ENCODE measurements at regions not wholly inside any gene's neighbourhood (a gene's known extent, or its start where the extent isn't known, plus 50 kb on each side); places are given as distances from the start of the nearest gene placed in this dataset.

GRCh38 chr11:103680826-103681225 is 355.6 kb upstream of the DDI1 start:
- DNase-seq (ENCODE audit: low spot score), result no peak

GRCh38 chr11:103681855-103682254 is 354.6 kb upstream of the DDI1 start:
- TF ChIP-seq, protein P1, sequence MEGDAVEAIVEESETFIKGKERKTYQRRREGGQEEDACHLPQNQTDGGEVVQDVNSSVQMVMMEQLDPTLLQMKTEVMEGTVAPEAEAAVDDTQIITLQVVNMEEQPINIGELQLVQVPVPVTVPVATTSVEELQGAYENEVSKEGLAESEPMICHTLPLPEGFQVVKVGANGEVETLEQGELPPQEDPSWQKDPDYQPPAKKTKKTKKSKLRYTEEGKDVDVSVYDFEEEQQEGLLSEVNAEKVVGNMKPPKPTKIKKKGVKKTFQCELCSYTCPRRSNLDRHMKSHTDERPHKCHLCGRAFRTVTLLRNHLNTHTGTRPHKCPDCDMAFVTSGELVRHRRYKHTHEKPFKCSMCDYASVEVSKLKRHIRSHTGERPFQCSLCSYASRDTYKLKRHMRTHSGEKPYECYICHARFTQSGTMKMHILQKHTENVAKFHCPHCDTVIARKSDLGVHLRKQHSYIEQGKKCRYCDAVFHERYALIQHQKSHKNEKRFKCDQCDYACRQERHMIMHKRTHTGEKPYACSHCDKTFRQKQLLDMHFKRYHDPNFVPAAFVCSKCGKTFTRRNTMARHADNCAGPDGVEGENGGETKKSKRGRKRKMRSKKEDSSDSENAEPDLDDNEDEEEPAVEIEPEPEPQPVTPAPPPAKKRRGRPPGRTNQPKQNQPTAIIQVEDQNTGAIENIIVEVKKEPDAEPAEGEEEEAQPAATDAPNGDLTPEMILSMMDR (IDR thresholded peaks at IDR 0.05; ENCODE audit: extremely low read depth, missing control alignments), result no peak
- no peak for DNase-seq (ENCODE audit: low spot score)

More at GRCh38 chr11:103680826-103681225, 355.6 kb upstream of the DDI1 start:
- TF ChIP-seq, protein P1 (IDR thresholded peaks at IDR 0.05; ENCODE audit: extremely low read depth, missing control alignments), result no peak

- peak; percentile 52 for DNase-seq (ENCODE audit: low spot score)
- TF ChIP-seq, protein P1 (IDR thresholded peaks at IDR 0.05; ENCODE audit: extremely low read depth, missing control alignments), result peak; percentile 84
Measured at GRCh38 chr11:103682318-103683184, 353.9 kb upstream of the DDI1 start.

GRCh38 chr11:103683576-103683975 is 352.9 kb upstream of the DDI1 start:
- TF ChIP-seq, protein P1 (IDR thresholded peaks at IDR 0.05; ENCODE audit: extremely low read depth, missing control alignments), result no peak

DNA sequence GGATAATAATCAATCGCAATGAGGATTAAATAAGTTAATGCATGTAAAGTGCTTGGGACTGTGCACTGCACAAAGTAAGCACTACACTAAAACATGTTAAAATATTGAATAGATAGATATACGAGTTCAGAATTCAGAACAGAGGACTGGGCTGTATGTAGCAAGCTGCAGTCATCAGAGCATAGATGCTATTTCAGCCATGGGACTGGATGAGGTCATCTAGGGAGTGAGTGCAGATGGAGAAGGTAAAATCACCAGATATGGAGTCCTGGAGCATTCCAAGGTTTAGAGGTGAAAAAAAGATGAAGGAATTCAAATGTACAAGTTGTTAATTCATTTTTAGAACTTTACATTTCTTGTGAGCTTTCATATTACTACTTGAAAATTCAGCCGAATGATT is 347.5 kb upstream of the DDI1 start:
- DNase-seq (ENCODE audit: low spot score), result no peak
- TF ChIP-seq, protein P1 (IDR thresholded peaks at IDR 0.05; ENCODE audit: extremely low read depth, missing control alignments), result no peak

More at GRCh38 chr11:103683576-103683975, 352.9 kb upstream of the DDI1 start:
- no peak for DNase-seq (ENCODE audit: low spot score)

GRCh38 chr11:103690356-103690755 is 346.1 kb upstream of the DDI1 start:
- TF ChIP-seq, protein P1 (IDR thresholded peaks at IDR 0.05; ENCODE audit: extremely low read depth, missing control alignments), result no peak
- no peak for DNase-seq (ENCODE audit: low spot score)

DNA sequence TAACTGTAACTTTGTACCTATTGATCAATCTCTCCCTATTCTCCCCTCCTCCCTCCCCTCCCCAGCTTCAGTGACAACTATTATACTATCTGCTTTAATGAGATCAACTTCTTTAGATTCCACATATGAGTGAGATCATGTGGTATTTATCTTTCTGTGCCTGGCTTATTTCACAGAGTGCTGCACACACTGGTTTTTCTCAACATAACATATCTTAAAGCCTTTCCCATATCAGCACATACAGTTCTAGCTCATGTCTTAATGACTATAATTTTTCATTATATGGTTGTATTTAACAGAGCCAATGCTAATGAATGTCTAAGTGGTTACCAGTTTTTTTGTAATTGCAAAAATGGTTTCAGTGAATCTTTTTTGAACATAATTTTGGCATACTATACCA is 340.3 kb upstream of the DDI1 start:
- TF ChIP-seq, protein P1 (IDR thresholded peaks at IDR 0.05; ENCODE audit: extremely low read depth, missing control alignments), result no peak
- DNase-seq (ENCODE audit: low spot score), result no peak
